ENCODE measurements at regions not wholly inside any gene's neighbourhood (a gene's known extent, or its start where the extent isn't known, plus 50 kb on each side); places are given as distances from the start of the nearest gene placed in this dataset.
A peak's percentile ranks its signal among the peaks of the same experiment; 100 is the strongest.
"Not testable (repeated sequence)": the region's sequence is repeated elsewhere in the genome, so short reads cannot be mapped to it uniquely, and the experiment has no call there.

DNA sequence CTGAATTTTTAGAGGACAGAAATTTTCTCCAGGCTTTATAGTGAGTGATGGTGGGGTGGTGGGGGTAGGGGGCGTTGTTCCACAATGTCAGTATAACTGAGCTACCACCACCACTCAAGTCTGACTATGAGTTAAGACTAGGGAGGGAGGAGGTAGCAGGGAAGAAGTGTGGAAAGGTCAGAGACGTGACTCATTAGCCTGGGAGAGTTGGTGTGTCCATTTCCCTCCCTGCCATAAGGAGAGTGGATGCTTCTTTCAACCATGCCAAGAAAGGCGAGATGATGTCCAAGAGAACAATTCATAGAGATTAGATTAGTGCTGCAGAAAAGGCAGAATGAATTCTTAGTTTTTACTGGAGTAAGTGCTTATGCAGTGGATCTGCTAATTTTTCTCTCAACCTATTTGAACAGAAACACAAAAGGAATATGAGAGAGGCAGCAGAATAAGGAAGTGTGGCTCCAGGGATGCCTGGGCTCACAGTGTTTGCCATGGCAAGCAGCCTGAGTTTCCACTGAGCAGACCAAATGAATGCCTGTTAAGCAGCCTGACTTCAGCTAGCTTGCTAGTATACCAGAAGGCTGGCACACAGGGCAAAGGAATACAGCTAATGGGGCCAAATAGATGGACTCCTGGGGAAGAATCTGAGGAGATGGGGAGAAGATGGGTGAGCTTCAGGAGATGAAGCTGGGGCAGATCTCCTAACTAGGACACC, 708.9 kb downstream of the NTRK3 start:
- no peak for DNase-seq (ENCODE audit: low read depth)

GRCh38 chr15:87538327-87538834, 718.2 kb downstream of the NTRK3 start:
- no peak for DNase-seq (ENCODE audit: low read depth)

- DNase-seq (ENCODE audit: low read depth) = no peak
Measured at GRCh38 chr15:87537295-87537694, 719.2 kb downstream of the NTRK3 start.

- not testable (repeated sequence) for DNase-seq (ENCODE audit: low read depth)
Measured at GRCh38 chr15:87533637-87534036, 722.9 kb downstream of the NTRK3 start.

DNA sequence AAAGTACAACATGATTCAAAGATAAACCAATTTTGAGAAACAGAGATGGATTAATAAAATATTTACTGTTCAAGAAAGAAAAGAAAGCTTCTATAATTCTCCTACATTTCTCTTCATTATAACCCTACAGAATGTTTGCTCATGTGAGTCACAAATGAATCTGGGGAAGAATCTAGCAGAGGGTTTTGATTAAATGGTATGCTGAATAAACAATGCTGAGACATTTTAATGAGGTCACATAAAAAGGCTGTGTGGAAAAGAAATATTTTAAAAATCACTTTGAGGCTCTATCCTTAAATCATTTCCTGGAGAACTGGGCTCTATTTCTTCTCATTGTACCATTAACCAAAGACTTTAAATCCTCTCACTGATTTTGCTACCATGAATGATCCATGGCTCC, 727.7 kb downstream of the NTRK3 start:
- DNase-seq (ENCODE audit: low read depth) = no peak

DNA sequence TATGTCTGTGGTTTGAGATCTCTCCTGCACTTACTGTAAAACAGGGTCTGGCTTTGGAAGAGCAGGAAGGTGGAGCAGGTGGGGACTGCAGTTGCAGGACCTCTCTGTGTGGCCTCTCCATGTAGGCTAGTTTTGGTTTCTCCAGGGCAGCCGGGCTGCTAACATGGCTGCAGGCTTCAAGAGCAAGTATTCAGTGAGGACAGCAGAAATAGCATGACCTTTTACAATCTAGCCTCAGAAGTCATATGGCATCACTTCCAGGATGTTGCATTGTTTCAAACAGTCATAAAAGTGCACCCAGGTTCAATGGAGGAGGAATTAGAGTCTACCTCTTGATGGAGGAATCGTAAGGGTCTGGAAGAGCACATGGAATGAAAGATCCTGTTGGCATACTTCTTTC, 728.7 kb downstream of the NTRK3 start:
- no peak for DNase-seq (ENCODE audit: low read depth)

DNA sequence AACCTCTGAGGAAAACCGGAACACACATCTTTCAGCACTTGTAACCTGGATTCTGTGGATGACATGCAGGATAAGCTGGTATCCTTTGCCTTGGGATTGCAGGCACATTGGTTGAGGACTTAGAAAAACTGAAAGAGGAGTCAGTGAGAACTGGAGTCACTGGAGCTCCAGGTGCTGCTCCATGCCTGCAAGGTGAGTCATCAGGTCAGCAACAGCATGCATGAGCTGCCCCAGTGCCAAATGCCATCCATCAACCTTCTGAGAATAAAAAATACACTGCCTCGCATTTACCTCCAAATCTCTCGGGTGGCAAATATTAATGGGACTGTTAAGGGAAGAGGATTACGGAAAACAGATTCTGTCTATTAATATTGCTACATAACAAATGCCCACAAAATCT, 729.1 kb downstream of the NTRK3 start:
- peak; percentile 54 for DNase-seq (ENCODE audit: low read depth)

GRCh38 chr15:87523516-87523915, 733.0 kb downstream of the NTRK3 start:
- DNase-seq (ENCODE audit: low read depth) = no peak

GRCh38 chr15:87522997-87523396, 733.5 kb downstream of the NTRK3 start:
- no peak for DNase-seq (ENCODE audit: low read depth)

DNA sequence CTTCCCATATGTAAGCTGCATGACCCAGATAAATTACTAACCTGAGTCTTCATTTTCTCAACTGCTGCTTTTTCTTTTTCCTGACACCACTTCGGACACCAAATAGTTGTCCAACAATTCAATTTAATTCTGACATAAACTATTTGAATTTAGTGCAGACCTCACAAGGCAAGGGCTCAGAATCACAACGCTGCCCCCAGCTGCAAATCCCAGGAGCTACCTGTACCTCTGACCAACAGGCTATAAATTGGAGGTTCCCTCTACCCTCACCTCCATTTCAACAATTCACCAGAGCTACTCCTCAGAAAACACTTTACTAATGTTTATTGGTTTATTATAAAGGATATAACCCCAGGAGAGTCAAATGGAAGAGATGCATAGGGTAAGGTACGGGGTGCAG, 737.6 kb downstream of the NTRK3 start:
- no peak for DNase-seq (ENCODE audit: low read depth)

GRCh38 chr15:87508086-87508485, 748.5 kb downstream of the NTRK3 start:
- no peak for DNase-seq (ENCODE audit: low read depth)

DNA sequence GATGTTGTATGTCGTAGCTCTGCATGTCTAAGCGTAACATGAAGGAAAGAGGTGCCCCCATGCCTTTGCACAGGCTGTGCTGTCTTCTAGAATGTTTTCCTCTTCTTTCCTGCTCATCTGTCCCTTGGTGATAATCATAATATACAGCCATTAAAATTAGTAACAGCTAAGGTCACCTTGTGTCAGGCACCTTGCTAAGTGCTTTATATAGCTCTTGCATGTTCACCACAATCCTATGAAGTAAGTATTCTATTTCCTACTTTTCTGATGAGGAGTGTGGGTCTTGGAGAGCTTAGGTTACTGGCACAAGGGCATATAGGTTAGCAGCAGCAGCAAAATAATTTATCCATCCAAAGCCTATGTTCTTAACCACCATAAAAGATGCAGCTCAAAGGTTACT, 754.4 kb downstream of the NTRK3 start:
- DNase-seq (ENCODE audit: low read depth) = no peak

GRCh38 chr15:87500240-87500639, 756.3 kb downstream of the NTRK3 start:
- DNase-seq (ENCODE audit: low read depth) = no peak

DNA sequence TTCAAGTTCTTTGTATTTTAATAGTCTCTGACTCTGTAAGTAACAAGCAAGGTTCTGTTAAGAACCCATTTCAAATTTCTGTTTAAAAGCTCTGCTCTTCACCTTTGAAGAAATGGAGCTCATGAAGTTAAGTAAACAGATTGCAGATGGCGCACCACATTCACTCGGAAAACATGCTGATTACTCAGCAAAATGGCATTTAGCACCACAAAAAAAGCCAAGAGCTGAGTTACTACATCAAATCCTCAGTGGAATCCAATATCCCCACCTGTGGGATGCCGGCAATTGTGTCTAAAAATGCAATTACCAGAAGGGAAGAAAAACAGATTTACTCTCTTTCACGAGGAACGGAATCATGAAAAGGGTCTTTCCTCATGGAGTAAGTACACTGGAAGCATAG, 758.0 kb downstream of the NTRK3 start:
- peak; percentile 25 for DNase-seq (ENCODE audit: low read depth)

DNA sequence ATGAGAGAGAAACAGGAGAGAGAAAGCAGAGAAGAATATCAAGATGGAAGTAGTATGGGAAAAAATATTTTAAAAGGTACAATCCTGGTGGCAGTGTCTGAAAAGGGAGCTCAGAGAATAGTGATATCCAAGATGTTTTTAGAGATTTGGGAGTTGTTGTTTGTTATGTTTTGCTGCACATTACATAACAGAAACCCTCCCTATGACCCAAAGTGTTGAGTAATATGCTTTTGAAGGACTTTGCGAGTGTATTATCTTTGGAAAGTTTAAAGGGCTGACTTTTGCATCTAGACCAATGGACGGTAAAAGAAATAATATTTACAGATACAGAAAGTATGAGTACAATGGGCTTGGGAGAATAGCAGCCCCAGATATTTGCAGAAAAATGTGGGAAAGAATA, 759.7 kb downstream of the NTRK3 start:
- DNase-seq (ENCODE audit: low read depth) = no peak

GRCh38 chr15:87496109-87496508, 760.4 kb downstream of the NTRK3 start:
- no peak for DNase-seq (ENCODE audit: low read depth)

- no peak for DNase-seq (ENCODE audit: low read depth)
Measured at GRCh38 chr15:87493803-87494202, 762.7 kb downstream of the NTRK3 start.

GRCh38 chr15:87492321-87492720, 764.2 kb downstream of the NTRK3 start:
- no peak for DNase-seq (ENCODE audit: low read depth)

DNA sequence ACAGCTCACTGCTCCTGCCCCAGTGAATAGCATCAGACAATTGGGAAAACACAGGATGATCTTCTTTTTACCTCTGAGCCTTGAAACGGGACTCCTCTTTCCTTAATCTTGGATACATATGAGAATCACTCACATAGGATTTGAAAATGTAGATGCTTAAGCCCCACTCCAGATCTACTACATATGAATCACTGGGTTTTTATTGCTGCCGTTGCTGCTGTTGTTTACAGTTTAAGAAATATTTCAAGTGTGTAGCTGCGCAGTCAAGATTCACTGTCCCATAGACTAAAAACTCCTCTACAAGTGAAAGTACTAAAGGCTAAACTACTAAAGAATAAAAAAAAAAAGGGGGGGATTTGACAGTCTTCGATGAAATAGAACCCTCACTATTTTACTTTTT, 765.9 kb downstream of the NTRK3 start:
- DNase-seq (ENCODE audit: low read depth) = no peak

- no peak for DNase-seq (ENCODE audit: low read depth)
Measured at GRCh38 chr15:87489902-87490665, 766.5 kb downstream of the NTRK3 start.

GRCh38 chr15:87489456-87489855, 767.1 kb downstream of the NTRK3 start:
- DNase-seq (ENCODE audit: low read depth) = no peak

GRCh38 chr15:87487484-87487883, 769.1 kb downstream of the NTRK3 start:
- no peak for DNase-seq (ENCODE audit: low read depth)

GRCh38 chr15:87483468-87483867, 773.1 kb downstream of the NTRK3 start:
- DNase-seq (ENCODE audit: low read depth) = no peak
